Body of pancreas (tissue), 4 donors: ENCODE measurements at regions not wholly inside any gene's neighbourhood (a gene's known extent, or its start where the extent isn't known, plus 50 kb on each side); places are given as distances from the start of the nearest gene placed in this dataset.

Source experiments
- POLR2A ChIP-seq, 3 donors: fragments of 450-650 bp; IDR thresholded peaks; one replicate each; pipeline ENCODE4 v1.6.1; 2016; ENCODE audit warnings: antibody characterized with exemption in 3 of 3, mild to moderate bottlenecking in 2 of 3
- TF ChIP-seq, protein P1 (sequence below), 7 experiments: fragments of 450-650 bp in 4 of 7; fragments of 200-600 bp in 3 of 7; sonication (generic) in 3 of 7; IDR thresholded peaks; one replicate each; pipeline ENCODE4 v1.5.1; 2016 to 2019; ENCODE audit warnings: antibody characterized with exemption in 7 of 7

DNA sequence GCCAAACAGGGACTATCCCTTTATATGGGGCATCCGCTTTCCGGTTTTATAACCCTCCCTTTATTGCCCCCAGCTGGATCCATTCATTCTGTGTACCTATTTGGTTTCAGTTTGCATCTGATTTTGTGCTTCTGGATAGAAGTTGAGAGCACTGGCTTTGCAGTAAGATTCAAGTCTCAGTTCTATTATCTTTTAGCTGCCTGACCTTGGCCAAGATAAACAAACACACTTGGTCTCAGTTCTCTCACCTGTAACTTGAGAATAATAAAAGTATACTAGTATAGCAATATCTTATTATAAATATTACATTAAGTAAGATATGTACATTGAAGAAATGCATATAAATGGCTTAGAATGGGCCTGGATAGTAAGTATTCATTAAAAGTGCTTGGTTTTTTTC lies 182.4 kb upstream of the TSHZ2 start:
- TF ChIP-seq, protein P1, sequence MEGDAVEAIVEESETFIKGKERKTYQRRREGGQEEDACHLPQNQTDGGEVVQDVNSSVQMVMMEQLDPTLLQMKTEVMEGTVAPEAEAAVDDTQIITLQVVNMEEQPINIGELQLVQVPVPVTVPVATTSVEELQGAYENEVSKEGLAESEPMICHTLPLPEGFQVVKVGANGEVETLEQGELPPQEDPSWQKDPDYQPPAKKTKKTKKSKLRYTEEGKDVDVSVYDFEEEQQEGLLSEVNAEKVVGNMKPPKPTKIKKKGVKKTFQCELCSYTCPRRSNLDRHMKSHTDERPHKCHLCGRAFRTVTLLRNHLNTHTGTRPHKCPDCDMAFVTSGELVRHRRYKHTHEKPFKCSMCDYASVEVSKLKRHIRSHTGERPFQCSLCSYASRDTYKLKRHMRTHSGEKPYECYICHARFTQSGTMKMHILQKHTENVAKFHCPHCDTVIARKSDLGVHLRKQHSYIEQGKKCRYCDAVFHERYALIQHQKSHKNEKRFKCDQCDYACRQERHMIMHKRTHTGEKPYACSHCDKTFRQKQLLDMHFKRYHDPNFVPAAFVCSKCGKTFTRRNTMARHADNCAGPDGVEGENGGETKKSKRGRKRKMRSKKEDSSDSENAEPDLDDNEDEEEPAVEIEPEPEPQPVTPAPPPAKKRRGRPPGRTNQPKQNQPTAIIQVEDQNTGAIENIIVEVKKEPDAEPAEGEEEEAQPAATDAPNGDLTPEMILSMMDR (IDR thresholded peaks at IDR 0.05), result no peak
- TF ChIP-seq POLR2A (IDR thresholded peaks at IDR 0.05), result no peak
